HG03565 (cell line): ENCODE measurements at regions not wholly inside any gene's neighbourhood (a gene's known extent, or its start where the extent isn't known, plus 50 kb on each side); places are given as distances from the start of the nearest gene placed in this dataset.
"Not testable (repeated sequence)": the region's sequence is repeated elsewhere in the genome, so short reads cannot be mapped to it uniquely, and the experiment has no call there.

Source experiments
- ATAC-seq: cut with Tn5 transposase; IDR thresholded peaks from one replicate; pipeline ENCODE4 v1.9.1; 2021; ENCODE audit warnings: mild to moderate bottlenecking, moderate library complexity; ENCODE audit not compliant: unreplicated experiment

DNA sequence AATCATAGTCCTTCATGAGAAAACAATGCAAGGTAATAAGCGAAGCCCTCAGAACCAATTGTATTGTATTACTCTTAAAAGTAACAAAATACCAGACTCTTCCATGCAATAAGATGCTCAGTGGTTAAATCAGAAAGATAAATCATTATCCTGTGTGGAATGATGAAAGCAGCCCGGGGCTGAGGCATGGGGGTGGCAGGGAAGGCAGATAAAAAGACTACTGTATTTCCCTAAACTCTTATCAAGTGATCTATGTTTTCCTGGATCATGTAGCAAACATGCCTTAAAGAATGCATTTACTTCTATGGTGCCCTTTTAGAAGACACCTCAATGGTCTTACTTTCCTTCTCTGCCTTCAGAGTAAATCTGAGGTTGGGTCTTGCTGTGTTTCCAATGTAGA is 105.6 kb upstream of the DAPK1 start:
- no peak for ATAC-seq

DNA sequence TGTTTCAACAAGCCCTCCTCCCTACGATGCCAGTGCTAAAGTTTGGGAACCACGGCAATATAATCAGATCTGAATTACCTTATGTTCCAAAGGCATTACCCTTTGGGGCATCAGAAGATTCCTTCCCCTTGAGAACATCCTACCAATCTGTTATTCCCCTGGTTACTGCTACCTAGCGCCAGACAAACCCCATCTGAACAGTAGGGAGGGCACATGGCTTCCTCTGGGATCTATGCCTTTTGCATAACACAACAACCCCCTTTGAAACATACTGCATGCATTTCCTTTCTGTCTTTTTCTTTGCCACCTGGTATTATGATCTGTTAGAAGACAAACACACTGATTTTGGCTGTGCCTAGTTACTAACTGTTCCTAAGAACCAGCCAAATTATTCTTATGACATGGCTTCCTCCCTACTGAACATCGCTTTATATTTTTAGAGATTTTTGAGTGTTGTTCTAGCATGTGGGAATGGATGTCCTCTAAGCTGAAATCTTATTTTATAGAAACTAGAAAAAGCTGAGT is 103.9 kb upstream of the DAPK1 start:
- ATAC-seq = no peak

DNA sequence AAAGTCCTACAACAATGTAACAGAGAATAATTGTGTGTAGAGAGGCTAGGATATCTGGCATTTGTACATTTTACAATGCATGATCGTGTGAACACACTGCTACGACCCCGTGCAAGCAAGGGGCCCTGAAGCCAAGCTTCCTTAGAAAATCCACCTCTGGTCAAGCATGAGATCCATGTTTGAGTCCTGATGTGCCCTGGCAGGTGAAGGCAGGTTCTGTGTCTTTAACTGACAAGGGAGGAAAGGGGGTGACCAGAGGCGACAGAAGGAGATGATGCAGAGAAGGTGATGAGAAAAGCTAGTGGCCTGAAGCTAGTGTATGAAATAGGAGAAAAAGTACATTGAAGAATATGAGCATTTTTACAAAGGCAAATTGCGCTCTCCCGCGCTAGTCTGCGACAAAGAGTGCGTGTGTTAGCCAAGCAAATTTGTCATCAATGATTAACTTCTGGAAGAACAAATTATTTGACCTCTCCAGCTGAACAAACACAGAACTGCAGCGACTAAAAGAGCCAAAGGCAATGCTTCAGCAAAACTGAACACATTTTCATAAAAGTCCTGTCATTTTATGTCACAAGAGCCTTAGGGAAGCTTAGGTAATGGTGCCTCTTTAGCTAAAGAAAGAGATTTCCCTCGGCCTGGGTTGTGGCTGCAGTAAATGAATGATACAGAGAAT is 101.7 kb upstream of the DAPK1 start:
- no peak for ATAC-seq

DNA sequence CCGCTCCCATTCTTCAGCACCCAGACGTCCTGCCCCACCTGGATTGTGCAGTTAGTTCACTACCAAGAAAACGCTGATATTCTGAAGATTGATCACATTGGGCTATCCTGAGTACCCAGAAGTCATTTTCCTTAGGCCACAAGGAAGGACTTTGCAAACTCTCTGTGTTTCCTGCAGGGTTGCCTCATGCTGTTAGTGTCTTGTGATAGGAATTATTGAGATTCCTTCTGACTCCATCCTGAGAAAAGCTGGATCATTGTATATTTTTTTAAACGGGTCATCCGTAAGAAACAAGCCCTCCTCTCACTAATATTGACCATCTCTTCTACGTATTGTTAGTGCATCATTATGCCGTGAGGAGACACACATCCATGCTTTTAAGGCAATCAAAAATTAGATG is 96.0 kb upstream of the DAPK1 start:
- ATAC-seq = no peak

DNA sequence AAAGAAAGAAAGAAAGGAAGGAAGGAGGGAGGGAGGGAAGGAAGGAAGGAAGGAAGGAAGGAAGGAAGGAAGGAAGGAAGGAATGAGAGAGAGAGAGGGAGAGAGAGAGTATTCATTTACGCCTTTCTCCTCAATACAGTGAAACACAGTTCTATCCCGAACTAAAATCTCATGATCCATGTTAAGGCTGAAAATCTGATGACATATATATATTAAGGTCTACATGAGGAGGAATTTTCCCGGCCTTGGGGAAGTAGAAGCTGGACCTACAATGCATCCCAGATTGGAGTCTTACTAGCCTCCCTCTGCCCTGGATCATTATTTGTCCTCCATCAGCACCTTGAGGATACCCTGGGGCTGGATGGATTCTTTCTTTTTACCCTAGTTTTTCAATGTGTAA is 95.1 kb upstream of the DAPK1 start:
- ATAC-seq = no peak

DNA sequence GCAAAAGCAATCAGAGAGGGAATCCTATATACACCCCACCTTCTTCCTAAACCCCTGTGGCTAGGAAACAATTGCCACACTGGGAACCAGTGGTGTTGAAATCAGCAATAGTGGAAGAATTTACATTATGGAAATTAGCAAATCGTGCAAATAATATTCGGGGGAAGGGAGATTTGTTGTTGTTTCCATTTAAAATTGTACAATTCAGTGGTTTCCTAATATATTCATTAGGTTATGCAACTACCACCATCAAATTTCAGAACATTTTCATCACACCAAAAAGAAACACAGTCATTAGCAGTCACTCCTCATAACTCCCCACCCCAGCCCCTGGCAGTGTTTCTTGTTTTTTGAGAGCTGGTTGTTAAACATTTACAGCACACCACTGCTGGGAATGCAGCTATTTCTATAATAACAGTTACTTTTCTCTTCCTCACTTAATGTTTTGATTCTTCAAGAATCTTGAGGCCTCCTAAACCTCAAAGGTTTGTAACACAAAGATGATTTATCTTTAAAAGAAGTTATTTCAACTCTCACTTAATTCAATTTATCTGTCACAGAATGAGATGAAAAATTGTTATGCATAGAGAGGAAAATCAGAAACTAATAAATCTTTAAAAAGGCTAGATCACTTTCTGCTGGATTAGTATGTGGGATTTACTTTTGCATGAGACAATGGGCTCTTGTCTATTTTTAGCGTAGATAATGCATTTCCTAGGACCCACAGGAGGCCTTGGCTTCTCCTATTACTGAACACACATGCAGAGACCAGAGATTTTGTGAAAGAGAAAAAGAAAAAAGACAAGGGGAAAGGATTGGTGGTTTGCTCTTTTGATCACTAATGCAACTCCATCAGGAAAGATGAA is 91.8 kb upstream of the DAPK1 start:
- ATAC-seq = no peak

DNA sequence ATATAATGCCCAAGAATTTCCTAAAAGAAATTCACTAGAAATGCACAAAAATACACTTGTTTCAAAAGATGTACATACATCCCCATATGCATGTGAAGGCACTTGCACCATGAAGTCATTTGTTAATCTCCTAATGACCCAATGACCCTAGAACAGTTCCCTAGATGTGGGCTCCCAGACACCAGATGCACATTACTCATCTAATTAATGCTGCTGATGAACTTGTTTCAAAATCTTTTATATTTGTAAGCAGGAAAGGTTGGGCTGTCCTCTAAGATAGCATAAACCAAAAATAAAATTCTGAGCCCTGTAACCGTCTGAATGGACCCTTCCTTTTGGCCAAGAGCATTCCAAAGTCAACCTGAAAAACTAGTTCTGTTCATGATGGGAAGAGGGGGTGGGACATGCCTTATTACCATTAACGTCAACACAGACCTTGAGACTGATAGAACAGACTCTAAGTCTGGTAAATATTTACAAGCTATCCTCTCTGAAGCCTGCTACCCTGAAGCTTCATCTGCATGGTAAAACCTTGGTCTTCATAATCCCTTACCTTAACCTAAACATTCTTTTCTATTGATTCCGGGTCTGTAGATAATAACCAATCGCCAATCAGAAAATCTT is 91.0 kb upstream of the DAPK1 start:
- no peak for ATAC-seq

DNA sequence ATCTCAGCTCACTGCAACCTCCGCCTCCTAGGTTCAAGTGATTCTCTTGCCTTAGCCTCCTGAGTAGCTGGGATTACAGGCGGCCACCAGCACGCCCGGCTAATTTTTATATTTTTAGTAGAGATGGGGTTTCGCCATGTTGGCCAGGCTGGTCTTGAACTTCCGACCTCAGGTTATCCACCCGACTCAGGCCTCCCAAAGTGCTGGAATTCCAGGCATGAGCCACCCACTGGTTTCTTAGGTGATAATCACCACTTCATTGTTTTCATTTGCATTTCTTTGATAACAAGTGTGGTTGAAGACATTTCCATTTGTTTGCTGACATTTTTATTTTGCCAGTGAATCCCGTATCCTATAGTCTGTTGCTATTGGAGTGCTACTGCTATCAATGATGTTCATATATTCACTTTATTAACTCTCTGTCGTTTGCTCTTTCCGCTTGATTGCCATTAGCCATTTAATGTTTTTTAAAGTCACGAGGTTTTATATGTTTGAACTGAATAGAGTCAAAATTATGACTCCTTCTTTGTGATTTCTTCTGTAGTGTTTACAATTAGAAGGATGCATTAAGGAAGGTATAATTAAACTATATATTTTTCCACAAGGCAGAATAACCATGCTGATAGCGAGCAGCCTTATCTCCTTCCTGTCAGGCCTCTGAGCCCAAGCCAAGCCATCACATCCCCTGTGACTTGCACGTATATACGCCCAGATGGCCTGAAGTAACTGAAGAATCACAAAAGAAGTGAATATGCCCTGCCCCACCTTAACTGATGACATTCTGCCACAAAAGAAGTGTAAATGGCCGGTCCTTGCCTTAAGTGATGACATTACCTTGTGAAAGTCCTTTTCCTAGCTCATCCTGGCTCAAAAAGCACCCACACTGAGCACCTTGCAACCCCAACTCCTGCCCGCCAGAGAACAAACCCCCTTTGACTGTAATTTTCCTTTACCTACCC is 87.3 kb upstream of the DAPK1 start:
- not testable (repeated sequence) for ATAC-seq

DNA sequence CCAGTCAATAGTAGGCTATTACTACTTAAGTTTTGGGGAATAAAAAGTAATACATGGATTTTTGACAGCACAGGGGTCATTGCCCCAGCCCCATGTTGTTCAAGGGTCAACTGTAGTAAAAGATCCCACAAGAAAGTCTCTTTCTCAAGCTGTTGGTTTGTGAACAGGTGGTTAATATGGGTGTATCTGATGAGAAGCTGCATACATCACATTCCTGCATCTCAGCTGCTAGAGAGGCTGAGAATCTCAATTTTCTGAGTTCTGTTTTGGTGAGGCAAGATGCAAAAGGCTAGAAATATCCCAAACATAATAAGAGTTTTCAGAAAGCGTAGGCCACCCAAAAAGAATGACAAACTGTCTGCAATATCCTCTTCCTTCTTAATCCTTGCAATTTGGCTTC is 76.8 kb upstream of the DAPK1 start:
- no peak for ATAC-seq

DNA sequence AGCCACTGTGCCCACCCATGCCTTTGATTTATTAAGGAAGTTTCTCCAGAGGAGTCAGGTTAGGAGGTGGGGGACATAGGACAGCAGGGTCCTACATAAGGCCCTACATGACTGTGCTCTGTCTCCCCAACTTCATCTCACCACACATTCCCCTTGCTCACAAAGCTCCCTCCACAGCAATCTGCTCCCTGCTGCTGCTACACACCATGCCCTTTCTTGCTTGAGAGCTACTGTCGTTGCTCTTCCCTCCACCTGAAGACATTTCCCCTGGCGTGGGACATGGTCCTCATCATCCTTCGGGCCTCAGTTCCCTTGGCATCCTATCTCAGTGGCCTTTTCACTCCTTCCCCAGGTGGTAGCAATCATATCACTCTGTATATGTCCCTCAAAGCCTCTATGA is 75.9 kb upstream of the DAPK1 start:
- ATAC-seq = no peak

DNA sequence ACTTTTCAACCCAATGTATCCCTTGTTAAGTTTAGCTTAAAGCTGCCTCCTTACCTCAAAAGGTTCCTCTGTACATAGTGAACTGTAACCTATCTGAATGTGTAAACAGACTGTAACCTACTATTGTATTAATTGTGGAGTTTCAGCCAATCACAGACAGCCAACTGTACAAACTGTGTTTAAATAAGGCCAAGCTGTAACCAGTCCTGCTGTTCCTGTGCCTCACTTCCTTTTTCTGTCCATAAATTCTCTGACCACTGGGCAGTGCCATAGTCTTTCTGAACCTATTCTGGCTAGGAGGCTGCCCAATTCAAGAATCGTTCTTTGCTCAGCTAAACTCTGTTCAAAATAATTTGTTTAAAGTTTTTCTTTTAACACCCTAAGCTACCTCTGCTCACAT is 74.7 kb upstream of the DAPK1 start:
- ATAC-seq = no peak

DNA sequence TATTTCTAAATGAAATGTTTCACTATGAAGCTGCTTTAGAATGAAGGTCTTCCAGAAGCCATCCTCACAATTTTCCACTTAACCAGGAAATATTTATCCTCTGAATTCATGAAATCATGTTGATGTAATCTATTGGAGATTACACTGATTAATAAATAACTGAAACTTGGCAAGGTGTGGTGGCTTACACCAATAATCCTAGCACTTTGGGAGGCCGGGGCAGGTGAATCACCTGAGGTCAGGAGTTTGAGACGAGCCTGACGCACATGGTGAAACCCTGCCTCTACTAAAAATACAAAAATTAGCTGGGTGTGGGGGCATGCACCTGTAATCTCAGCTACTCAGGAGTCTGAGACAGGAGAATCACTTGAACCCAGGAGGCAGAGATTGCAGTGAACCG is 73.8 kb upstream of the DAPK1 start:
- ATAC-seq = not testable (repeated sequence)

DNA sequence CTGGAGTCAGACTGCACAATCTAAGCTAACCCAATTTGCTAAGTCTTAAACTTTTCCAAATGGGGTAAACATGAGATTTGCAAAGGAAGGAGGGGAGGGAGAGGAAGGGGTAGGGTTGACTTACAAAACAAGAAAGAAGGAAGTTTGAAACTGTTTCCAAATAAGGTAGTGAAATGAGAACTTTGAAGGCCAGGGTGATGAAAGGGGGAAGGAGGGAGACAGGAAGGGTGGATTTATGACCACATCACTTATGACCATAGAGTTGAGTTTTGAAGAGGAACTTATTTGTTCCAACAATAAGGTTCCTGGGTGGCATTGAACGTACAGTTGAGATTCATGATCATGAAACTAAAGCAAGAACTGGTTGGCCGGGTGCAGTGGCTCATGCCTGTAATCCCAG is 72.5 kb upstream of the DAPK1 start:
- no peak for ATAC-seq

DNA sequence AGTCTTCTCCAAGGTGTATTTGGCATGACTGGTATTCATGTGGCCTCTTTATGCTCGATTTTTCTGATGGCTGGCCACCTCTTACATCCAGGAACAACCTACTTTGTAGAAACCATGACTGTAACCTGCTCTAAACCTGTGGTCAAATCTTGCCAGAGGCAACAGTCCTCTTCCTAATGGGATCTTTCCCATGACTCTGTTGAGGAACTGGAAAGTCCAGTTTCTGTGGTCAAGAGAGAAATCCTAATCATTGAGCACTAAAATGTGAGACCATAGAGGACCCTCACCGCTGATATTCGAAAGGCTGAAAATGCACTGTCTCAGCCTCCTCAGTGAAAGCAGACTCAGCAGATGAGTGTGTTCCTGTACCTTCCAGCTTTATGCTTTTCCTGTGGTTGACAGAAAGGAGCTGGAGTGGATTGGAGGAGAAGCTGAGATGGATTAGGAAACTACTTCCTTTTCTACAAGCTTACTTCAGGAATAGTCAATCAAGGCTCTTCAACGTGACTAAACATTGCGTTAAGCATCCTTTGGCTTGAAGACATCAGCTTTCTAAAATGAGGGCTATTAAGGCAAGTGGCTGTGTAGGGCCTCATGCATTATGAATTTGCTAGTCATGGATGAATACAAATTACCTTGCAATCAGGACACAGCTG is 69.7 kb upstream of the DAPK1 start:
- ATAC-seq = no peak

DNA sequence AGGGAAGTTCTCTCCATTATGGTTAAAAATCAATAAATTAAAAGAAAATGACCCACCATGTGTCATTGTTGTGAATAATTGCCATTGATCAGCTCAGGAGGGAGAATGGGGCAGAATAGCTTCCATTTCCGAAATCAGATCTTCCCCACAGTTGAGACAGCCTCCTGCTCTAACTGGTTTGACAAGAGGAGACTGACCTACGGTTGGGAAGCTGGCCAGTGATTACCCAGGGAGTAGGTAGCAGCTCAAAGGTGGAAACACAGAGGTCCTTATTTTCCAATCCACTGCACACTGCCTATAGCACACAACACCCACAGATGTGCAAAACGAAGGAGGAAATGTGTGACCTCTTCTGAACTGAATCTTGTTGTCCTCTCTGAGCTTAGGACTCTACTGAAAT is 69.0 kb upstream of the DAPK1 start:
- no peak for ATAC-seq

DNA sequence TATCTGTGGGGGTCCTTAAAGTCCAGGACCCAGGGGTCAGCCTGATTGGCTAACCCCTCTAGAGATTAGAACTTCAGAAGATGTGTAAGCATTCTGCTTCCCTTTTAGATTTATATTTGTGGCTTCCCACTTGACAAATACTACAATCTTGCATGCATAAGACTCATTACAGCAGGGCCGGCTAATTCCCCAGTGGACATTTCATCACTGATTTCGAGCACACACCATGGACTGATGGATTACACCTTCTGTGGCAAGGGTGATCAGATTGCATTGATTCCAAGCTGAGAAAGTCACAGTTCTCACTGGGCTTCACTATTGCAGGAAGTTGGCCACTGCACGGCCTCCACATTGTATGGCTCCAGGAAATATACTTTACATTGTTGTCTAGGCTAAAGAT is 65.8 kb upstream of the DAPK1 start:
- no peak for ATAC-seq

DNA sequence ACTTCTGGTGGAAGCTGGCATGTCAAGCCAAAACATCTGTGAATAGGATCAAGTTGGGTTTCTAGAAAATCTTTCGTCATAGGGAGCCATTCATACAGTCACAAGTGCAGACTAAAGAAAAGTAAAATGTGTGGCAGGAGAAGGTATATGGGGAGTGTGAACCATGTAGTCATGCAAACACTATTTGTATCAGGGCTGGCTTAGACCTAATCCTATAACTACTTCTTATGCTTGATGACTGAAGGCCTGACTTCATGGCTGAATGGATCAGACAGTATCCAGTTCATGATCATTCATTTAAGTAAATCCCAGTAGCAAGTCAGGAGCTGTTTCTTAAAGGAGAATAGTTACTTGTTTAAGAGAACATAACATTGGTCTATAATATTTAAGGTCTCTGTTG is 63.8 kb upstream of the DAPK1 start:
- no peak for ATAC-seq

DNA sequence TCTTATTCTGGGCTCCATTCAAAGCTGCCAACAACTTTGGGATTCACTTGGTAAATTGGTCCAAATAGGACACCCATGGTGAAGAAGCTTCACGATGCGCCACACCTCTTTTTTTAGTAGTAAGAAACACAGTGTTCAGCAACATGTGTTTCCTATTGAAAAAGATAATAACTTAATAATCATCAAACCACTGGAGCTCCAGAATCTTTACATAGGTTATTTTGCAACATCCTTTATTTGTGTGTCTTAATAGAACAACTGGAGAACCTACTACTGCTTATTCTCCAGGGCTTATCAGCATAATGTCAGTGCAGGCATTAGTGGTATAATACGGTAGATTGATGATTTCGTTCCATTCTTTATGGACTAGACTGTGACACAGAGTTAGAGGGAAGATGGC is 63.3 kb upstream of the DAPK1 start:
- ATAC-seq = no peak

DNA sequence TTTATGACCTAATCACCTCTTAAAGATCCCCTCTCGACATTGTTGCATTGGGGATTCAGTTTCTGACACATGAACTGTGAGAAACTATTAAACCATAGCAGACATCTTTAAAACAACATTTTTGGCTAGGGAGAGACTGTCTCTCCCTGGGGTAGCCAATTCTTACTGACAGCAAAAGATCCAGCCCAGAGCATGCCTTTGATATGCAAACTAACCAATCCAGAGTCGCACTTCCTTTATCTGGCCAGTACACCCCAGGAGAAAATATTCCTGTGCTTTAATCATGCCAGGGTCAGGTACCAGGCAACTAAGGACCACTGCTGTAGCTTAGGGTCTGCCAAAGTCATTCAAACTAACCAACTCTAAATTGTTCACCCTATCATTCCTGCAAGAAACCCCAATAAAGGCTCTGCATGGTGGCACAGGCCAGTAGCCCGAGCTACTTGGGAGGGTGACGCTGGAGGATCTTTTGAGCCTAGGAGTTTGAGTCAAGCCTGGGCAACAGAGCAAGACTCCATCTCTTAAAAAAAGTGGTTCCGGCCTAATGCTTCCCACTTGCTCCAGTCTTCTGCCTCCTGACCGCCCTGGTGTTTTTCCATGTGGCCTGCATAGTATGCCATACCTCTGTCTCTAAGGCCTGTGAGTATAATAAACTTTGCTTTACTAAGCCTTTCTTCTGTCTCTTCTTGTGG is 62.3 kb upstream of the DAPK1 start:
- ATAC-seq = no peak

DNA sequence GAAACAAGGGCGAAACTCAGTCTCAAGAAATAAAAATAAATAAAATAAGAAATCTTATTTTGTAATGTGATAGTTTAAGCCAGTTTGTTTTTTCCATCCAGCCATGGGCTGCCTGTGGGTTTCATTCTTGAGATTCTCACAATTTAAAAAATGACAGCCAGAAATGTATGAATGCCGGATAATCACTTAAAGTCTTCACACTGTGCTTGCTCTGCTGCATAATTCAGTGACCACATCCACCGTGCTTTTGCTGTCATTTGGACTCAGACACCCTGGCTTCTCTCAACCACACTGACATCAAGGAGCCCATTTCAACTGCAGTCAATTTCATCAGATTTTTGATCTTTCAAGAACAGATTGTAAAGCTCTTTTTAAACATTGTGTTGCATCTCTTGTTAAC is 61.0 kb upstream of the DAPK1 start:
- ATAC-seq = no peak
